Activated CD8-positive, alpha-beta T cell treated with anti-CD3 and anti-CD28 coated beads, Interleukin-2, amount 10 ng/mL, durations not matched to agents 7 days and 5 days (primary cell): ENCODE measurements at regions not wholly inside any gene's neighbourhood (a gene's known extent, or its start where the extent isn't known, plus 50 kb on each side); places are given as distances from the start of the nearest gene placed in this dataset.
A peak's percentile ranks its signal among the peaks of the same experiment; 100 is the strongest.

Source experiments
- ATAC-seq: fragments of 150-1000 bp; cut with Tn5 transposase; one replicate; pipeline ENCODE4 v1.10.0; 2021; ENCODE audit warnings: moderate library complexity
- CTCF ChIA-PET: fragments of 350-600 bp; sonication (Branson Sonifier 250); formaldehyde crosslinking; loops from one replicate; lab custom pipeline; 2021; ENCODE audit warnings: antibody characterized with exemption; lab: Charles Lee
- POLR2A ChIA-PET: fragments of 350-600 bp; sonication (Branson Sonifier 250); formaldehyde crosslinking; loops from one replicate; lab custom pipeline; 2021; ENCODE audit warnings: antibody characterized with exemption; lab: Charles Lee
- DNase-seq: peaks from one replicate; pipeline ENCODE4 v3.0.0-alpha.2; 2020
- H3K27ac Mint-ChIP-seq: one replicate; pipeline ENCODE4 v1.8.0; 2021; ENCODE audit warnings: mild to moderate bottlenecking, mixed read lengths
- H3K27me3 Mint-ChIP-seq: one replicate; pipeline ENCODE4 v1.8.0; 2021; ENCODE audit warnings: low read depth, mixed read lengths
- H3K36me3 Mint-ChIP-seq: one replicate; pipeline ENCODE4 v1.8.0; 2021; ENCODE audit warnings: low read depth, mixed read lengths
- H3K4me1 Mint-ChIP-seq: one replicate; pipeline ENCODE4 v1.8.0; 2021; ENCODE audit warnings: low read depth, mixed read lengths
- H3K4me3 Mint-ChIP-seq: one replicate; pipeline ENCODE4 v1.8.0; 2021; ENCODE audit warnings: mild to moderate bottlenecking, mixed read lengths
- H3K9me3 Mint-ChIP-seq: one replicate; pipeline ENCODE4 v1.8.0; 2022; ENCODE audit warnings: mixed read lengths; ENCODE audit not compliant: insufficient read depth

GRCh38 chr2:213202011-213202410 is 50.6 kb upstream of the IKZF2 start:
- DNase-seq (no peak), ATAC-seq (no peak)
- POLR2A ChIA-PET = no interaction called here
- Mint-ChIP-seq H3K9me3 (no peaks in the 10 kb centered on the region), H3K36me3 (no peaks in the 10 kb centered on the region), H3K4me1 (no peaks in the 10 kb centered on the region), H3K27ac (no peak overlapping the region), H3K27me3 (no peaks in the 10 kb centered on the region), H3K4me3 (no peak overlapping the region)
- CTCF ChIA-PET = no interaction called here

GRCh38 chr2:213205944-213206343 is 54.5 kb upstream of the IKZF2 start:
- POLR2A ChIA-PET = no interaction called here

GRCh38 chr2:213213186-213213585 is 61.8 kb upstream of the IKZF2 start:
- H3K9me3 Mint-ChIP-seq = no peaks in the 10 kb centered on the region

More at GRCh38 chr2:213205944-213206343, 54.5 kb upstream of the IKZF2 start:
- no peak for DNase-seq
- H3K9me3 Mint-ChIP-seq = no peaks in the 10 kb centered on the region
- H3K27ac Mint-ChIP-seq = no peak overlapping the region
- no peaks in the 10 kb centered on the region for H3K4me1 Mint-ChIP-seq
- no peaks in the 10 kb centered on the region for H3K27me3 Mint-ChIP-seq
- H3K4me3 Mint-ChIP-seq = no peak overlapping the region
- ATAC-seq = no peak
- CTCF ChIA-PET = no interaction called here
- no peaks in the 10 kb centered on the region for H3K36me3 Mint-ChIP-seq

GRCh38 chr2:213214209-213214608 is 62.8 kb upstream of the IKZF2 start:
- CTCF ChIA-PET = no interaction called here
- no peaks in the 10 kb centered on the region for H3K27me3 Mint-ChIP-seq
- DNase-seq (no peak), ATAC-seq (no peak)
- no peak overlapping the region for H3K4me3 Mint-ChIP-seq
- H3K27ac Mint-ChIP-seq = no peak overlapping the region
- POLR2A ChIA-PET = no interaction called here
- H3K9me3 Mint-ChIP-seq = no peaks in the 10 kb centered on the region
- H3K36me3 Mint-ChIP-seq = no peaks in the 10 kb centered on the region
- H3K4me1 Mint-ChIP-seq = no peaks in the 10 kb centered on the region

More at GRCh38 chr2:213213186-213213585, 61.8 kb upstream of the IKZF2 start:
- H3K4me1 Mint-ChIP-seq = no peaks in the 10 kb centered on the region
- DNase-seq = no peak
- ATAC-seq = no peak
- ChIA-PET CTCF (interaction anchor here (1.6 kb wide), 1 partner anchor 10 kb away, joined by 3 read pairs; no protein-coding TSS in a partner anchor), POLR2A (no interaction called here)
- H3K4me3 Mint-ChIP-seq = no peak overlapping the region
- no peak overlapping the region for H3K27ac Mint-ChIP-seq
- no peaks in the 10 kb centered on the region for H3K36me3 Mint-ChIP-seq
- no peaks in the 10 kb centered on the region for H3K27me3 Mint-ChIP-seq

GRCh38 chr2:213216461-213216860 is 65.0 kb upstream of the IKZF2 start:
- Mint-ChIP-seq H3K36me3 (no peaks in the 10 kb centered on the region), H3K9me3 (no peaks in the 10 kb centered on the region), H3K4me3 (no peak overlapping the region), H3K4me1 (no peaks in the 10 kb centered on the region), H3K27ac (no peak overlapping the region), H3K27me3 (no peaks in the 10 kb centered on the region)
- DNase-seq = no peak
- CTCF ChIA-PET = interaction anchor here (1.2 kb wide), 1 partner anchor 29 kb away, joined by 3 read pairs; no protein-coding TSS in a partner anchor
- POLR2A ChIA-PET = no interaction called here
- no peak for ATAC-seq

- ATAC-seq (no peak), DNase-seq (no peak)
- Mint-ChIP-seq H3K4me1 (no peaks in the 10 kb centered on the region), H3K4me3 (no peak overlapping the region), H3K27me3 (no peaks in the 10 kb centered on the region), H3K27ac (no peak overlapping the region), H3K9me3 (no peaks in the 10 kb centered on the region), H3K36me3 (no peaks in the 10 kb centered on the region)
- CTCF ChIA-PET = interaction anchor here (1.0 to 1.3 kb wide), 2 partner anchors 17 to 26 kb away, joined by 3 read pairs; no protein-coding TSS in a partner anchor
- POLR2A ChIA-PET = no interaction called here
Observed at GRCh38 chr2:213219816-213220215, 64.4 kb upstream of the SPAG16 start.

- no peak overlapping the region for H3K4me3 Mint-ChIP-seq
- no peaks in the 10 kb centered on the region for H3K27me3 Mint-ChIP-seq
- peaks cover 3% of the 10 kb centered on the region for H3K4me1 Mint-ChIP-seq
- no peak overlapping the region for H3K27ac Mint-ChIP-seq
- ATAC-seq = no peak
- H3K36me3 Mint-ChIP-seq = no peaks in the 10 kb centered on the region
- no peak for DNase-seq
- CTCF ChIA-PET = interaction anchor here (1.1 kb wide), 1 partner anchor 12 kb away, joined by 3 read pairs; no protein-coding TSS in a partner anchor
- H3K9me3 Mint-ChIP-seq = no peaks in the 10 kb centered on the region
- POLR2A ChIA-PET = no interaction called here
Observed at GRCh38 chr2:213220967-213221603, 63.2 kb upstream of the SPAG16 start.

- DNase-seq (no peak), ATAC-seq (no peak)
- ChIA-PET POLR2A (no interaction called here), CTCF (interaction anchor here (1.1 kb wide), 1 partner anchor 11 kb away, joined by 3 read pairs; no protein-coding TSS in a partner anchor)
- Mint-ChIP-seq H3K36me3 (no peaks in the 10 kb centered on the region), H3K4me1 (peaks cover 4% of the 10 kb centered on the region), H3K27me3 (no peaks in the 10 kb centered on the region), H3K27ac (no peak overlapping the region), H3K9me3 (no peaks in the 10 kb centered on the region), H3K4me3 (no peak overlapping the region)
Observed at GRCh38 chr2:213221957-213222356, 62.3 kb upstream of the SPAG16 start.

- Mint-ChIP-seq H3K4me3 (no peak overlapping the region), H3K27me3 (no peaks in the 10 kb centered on the region), H3K4me1 (peaks cover 11% of the 10 kb centered on the region), H3K27ac (no peak overlapping the region), H3K36me3 (no peaks in the 10 kb centered on the region), H3K9me3 (no peaks in the 10 kb centered on the region)
- POLR2A ChIA-PET = no interaction called here
- no peak for DNase-seq
- CTCF ChIA-PET = no interaction called here
- ATAC-seq = no peak
Observed at GRCh38 chr2:213224366-213224765, 59.9 kb upstream of the SPAG16 start.

GRCh38 chr2:213225866-213226265 is 58.4 kb upstream of the SPAG16 start:
- Mint-ChIP-seq H3K4me3 (no peak overlapping the region), H3K9me3 (no peaks in the 10 kb centered on the region), H3K27ac (no peak overlapping the region), H3K36me3 (no peaks in the 10 kb centered on the region), H3K27me3 (no peaks in the 10 kb centered on the region), H3K4me1 (peaks cover 11% of the 10 kb centered on the region)
- CTCF ChIA-PET = no interaction called here
- DNase-seq = no peak
- ATAC-seq = no peak
- POLR2A ChIA-PET = no interaction called here

GRCh38 chr2:213227458-213227857 is 56.8 kb upstream of the SPAG16 start:
- peaks cover 11% of the 10 kb centered on the region for H3K4me1 Mint-ChIP-seq
- no peaks in the 10 kb centered on the region for H3K36me3 Mint-ChIP-seq
- no peaks in the 10 kb centered on the region for H3K9me3 Mint-ChIP-seq
- H3K27me3 Mint-ChIP-seq = peaks cover 3% of the 10 kb centered on the region
- ChIA-PET POLR2A (no interaction called here), CTCF (no interaction called here)
- no peak overlapping the region for H3K4me3 Mint-ChIP-seq
- ATAC-seq = peak; percentile 33
- DNase-seq = no peak
- H3K27ac Mint-ChIP-seq = no peak overlapping the region

GRCh38 chr2:213228638-213229037 is 55.6 kb upstream of the SPAG16 start:
- ATAC-seq (no peak), DNase-seq (no peak)
- Mint-ChIP-seq H3K4me1 (peaks cover 22% of the 10 kb centered on the region), H3K27ac (no peak overlapping the region), H3K4me3 (no peak overlapping the region), H3K9me3 (no peaks in the 10 kb centered on the region), H3K36me3 (no peaks in the 10 kb centered on the region), H3K27me3 (peaks cover 3% of the 10 kb centered on the region)
- ChIA-PET POLR2A (no interaction called here), CTCF (no interaction called here)
